Mesendoderm (in vitro differentiated cells): ENCODE measurements at regions not wholly inside any gene's neighbourhood (a gene's known extent, or its start where the extent isn't known, plus 50 kb on each side); places are given as distances from the start of the nearest gene placed in this dataset.

Source experiments
- DNase-seq: peaks from one replicate; pipeline ENCODE4 v3.0.0; 2013
- H2AK5ac ChIP-seq: 2 replicates; pipeline ENCODE4 v1.6.1; 2013; ENCODE audit warnings: low read length, inconsistent platforms
- H2BK120ac ChIP-seq: 2 replicates; pipeline ENCODE4 v1.6.1; 2013; ENCODE audit warnings: low read depth, mild to moderate bottlenecking, low read length, moderate library complexity, mixed read lengths
- H2BK15ac ChIP-seq: replicated peaks from 2 replicates; pipeline ENCODE4 v1.6.1; 2013; ENCODE audit warnings: low read depth, mild to moderate bottlenecking, moderate library complexity
- H2BK5ac ChIP-seq: 2 replicates; pipeline ENCODE4 v1.6.1; 2013; ENCODE audit warnings: low read length, inconsistent platforms
- H3K18ac ChIP-seq: 2 replicates; pipeline ENCODE4 v1.6.1; 2013; ENCODE audit warnings: mild to moderate bottlenecking, low read length, mixed read lengths
- H3K23ac ChIP-seq: one replicate; pipeline ENCODE4 v1.6.1; 2013; ENCODE audit warnings: low read length
- H3K27ac ChIP-seq: 2 replicates; pipeline ENCODE4 v1.5.1; 2013; ENCODE audit warnings: low read depth, mild to moderate bottlenecking, inconsistent platforms, low read length, moderate library complexity
- H3K27me3 ChIP-seq: 2 replicates; pipeline ENCODE4 v1.6.1; 2013; ENCODE audit warnings: low read length, control low read depth, mild to moderate bottlenecking, inconsistent platforms; ENCODE audit not compliant: insufficient read depth, poor library complexity
- H3K36me3 ChIP-seq: 2 replicates; pipeline ENCODE4 v1.6.1; 2013; ENCODE audit warnings: low read length, inconsistent platforms; ENCODE audit not compliant: control insufficient read depth, insufficient read depth
- H3K4ac ChIP-seq: one replicate; pipeline ENCODE4 v1.6.1; 2013; ENCODE audit warnings: low read depth, mild to moderate bottlenecking, low read length, moderate library complexity
- H3K4me1 ChIP-seq: 2 replicates; pipeline ENCODE4 v1.6.1; 2013; ENCODE audit warnings: low read depth, low read length, inconsistent platforms; ENCODE audit not compliant: control insufficient read depth
- H3K4me2 ChIP-seq: 2 replicates; pipeline ENCODE4 v1.6.1; 2013; ENCODE audit warnings: low read length
- H3K4me3 ChIP-seq: 2 replicates; pipeline ENCODE4 v1.5.1; 2013; ENCODE audit warnings: mild to moderate bottlenecking, low read length
- H3K56ac ChIP-seq: one replicate; pipeline ENCODE4 v1.6.1; 2013; ENCODE audit warnings: low read length
- H3K79me1 ChIP-seq: 2 replicates; pipeline ENCODE4 v1.6.1; 2013; ENCODE audit warnings: low read length, inconsistent platforms
- H3K79me2 ChIP-seq: 2 replicates; pipeline ENCODE4 v1.6.1; 2013; ENCODE audit warnings: mild to moderate bottlenecking, low read length; ENCODE audit not compliant: control insufficient read depth, insufficient read depth
- H3K9ac ChIP-seq: 2 replicates; pipeline ENCODE4 v1.6.1; 2013; ENCODE audit warnings: low read length, inconsistent platforms
- H4K5ac ChIP-seq: one replicate; pipeline ENCODE4 v1.6.1; 2013; ENCODE audit warnings: low read length
- H4K8ac ChIP-seq: one replicate; pipeline ENCODE4 v1.6.1; 2013; ENCODE audit warnings: low read depth, mild to moderate bottlenecking, control low read depth, low read length, moderate library complexity
- WGBS: extraction: QIAGEN DNeasy Blood & Tissue Kit; methylation state at CpG from one replicate; pipeline ENCODE4 v1.1.7; 2013; ENCODE audit warnings: low lambda C conversion rate, missing lambda C conversion rate; ENCODE audit not compliant: insufficient coverage; ENCODE audit errors: extremely low coverage; 5-methylcytosine and 5-hydroxymethylcytosine counted together

GRCh38 chr11:106422583-106422982, 345.1 kb downstream of the AASDHPPT start:
- no peaks in the 10 kb centered on the region for H3K79me2 ChIP-seq
- no peak overlapping the region for H3K4ac ChIP-seq
- no peak overlapping the region for H2BK120ac ChIP-seq
- H3K4me1 ChIP-seq = no peaks in the 10 kb centered on the region
- no CpG with 5 or more reads among the region's 3 CpGs for WGBS
- no peak overlapping the region for H3K4me2 ChIP-seq
- H3K9ac ChIP-seq = no peak overlapping the region
- no peak overlapping the region for H4K5ac ChIP-seq
- no peak overlapping the region for H4K8ac ChIP-seq
- no peaks in the 10 kb centered on the region for H3K79me1 ChIP-seq
- H3K27me3 ChIP-seq = no peaks in the 10 kb centered on the region
- H3K4me3 ChIP-seq = no peak overlapping the region
- no peak overlapping the region for H3K23ac ChIP-seq
- H2BK15ac ChIP-seq = no peak overlapping the region
- no peak overlapping the region for H2BK5ac ChIP-seq
- no peaks in the 10 kb centered on the region for H3K36me3 ChIP-seq
- no peak overlapping the region for H3K27ac ChIP-seq
- DNase-seq = no peak
- no peak overlapping the region for H3K56ac ChIP-seq
- H2AK5ac ChIP-seq = no peak overlapping the region
- no peak overlapping the region for H3K18ac ChIP-seq

- H3K18ac ChIP-seq = peak overlapping the region; percentile 18
- no peaks in the 10 kb centered on the region for H3K79me1 ChIP-seq
- no peak overlapping the region for H3K4me3 ChIP-seq
- no peak overlapping the region for H3K27ac ChIP-seq
- H2AK5ac ChIP-seq = no peak overlapping the region
- no peak overlapping the region for H3K9ac ChIP-seq
- H3K4me1 ChIP-seq = no peaks in the 10 kb centered on the region
- H3K4ac ChIP-seq = no peak overlapping the region
- no CpG with 5 or more reads among the region's 3 CpGs for WGBS
- no peak overlapping the region for H2BK15ac ChIP-seq
- no peak overlapping the region for H3K4me2 ChIP-seq
- H4K5ac ChIP-seq = no peak overlapping the region
- no peak overlapping the region for H3K56ac ChIP-seq
- H3K27me3 ChIP-seq = no peaks in the 10 kb centered on the region
- H2BK5ac ChIP-seq = no peak overlapping the region
- no peak for DNase-seq
- no peaks in the 10 kb centered on the region for H3K79me2 ChIP-seq
- H2BK120ac ChIP-seq = no peak overlapping the region
- no peak overlapping the region for H4K8ac ChIP-seq
- no peak overlapping the region for H3K23ac ChIP-seq
- no peaks in the 10 kb centered on the region for H3K36me3 ChIP-seq
Measured at GRCh38 chr11:106424111-106424510, 346.6 kb downstream of the AASDHPPT start.

GRCh38 chr11:106425819-106426218, 348.4 kb downstream of the AASDHPPT start:
- no peak overlapping the region for H3K4me2 ChIP-seq
- no peak overlapping the region for H3K9ac ChIP-seq
- no peak overlapping the region for H4K5ac ChIP-seq
- no peaks in the 10 kb centered on the region for H3K27me3 ChIP-seq
- no peak overlapping the region for H2AK5ac ChIP-seq
- whole genome bisulfite sequencing = no CpG with 5 or more reads among the region's 2 CpGs
- no peak overlapping the region for H3K4ac ChIP-seq
- DNase-seq = no peak
- H2BK120ac ChIP-seq = no peak overlapping the region
- H3K27ac ChIP-seq = no peak overlapping the region
- H3K4me1 ChIP-seq = no peaks in the 10 kb centered on the region
- H4K8ac ChIP-seq = no peak overlapping the region
- no peaks in the 10 kb centered on the region for H3K79me1 ChIP-seq
- H3K4me3 ChIP-seq = no peak overlapping the region
- H3K18ac ChIP-seq = no peak overlapping the region
- H2BK5ac ChIP-seq = no peak overlapping the region
- no peaks in the 10 kb centered on the region for H3K36me3 ChIP-seq
- no peaks in the 10 kb centered on the region for H3K79me2 ChIP-seq
- H2BK15ac ChIP-seq = no peak overlapping the region
- H3K23ac ChIP-seq = no peak overlapping the region
- no peak overlapping the region for H3K56ac ChIP-seq

- Histone ChIP-seq H2BK5ac (no peak overlapping the region), H3K23ac (no peak overlapping the region)
- no peak for DNase-seq
Measured at GRCh38 chr11:106426696-106427095, 349.2 kb downstream of the AASDHPPT start.

GRCh38 chr11:106427736-106428135, 350.3 kb downstream of the AASDHPPT start:
- Histone ChIP-seq H3K4ac (no peak overlapping the region), H3K79me2 (no peaks in the 10 kb centered on the region), H2BK120ac (no peak overlapping the region), H2AK5ac (no peak overlapping the region), H3K27ac (no peak overlapping the region), H3K79me1 (no peaks in the 10 kb centered on the region), H2BK5ac (no peak overlapping the region), H3K4me1 (no peaks in the 10 kb centered on the region), H3K4me2 (no peak overlapping the region), H4K8ac (no peak overlapping the region), H3K9ac (no peak overlapping the region), H3K4me3 (no peak overlapping the region), H3K23ac (no peak overlapping the region), H3K36me3 (no peaks in the 10 kb centered on the region), H4K5ac (no peak overlapping the region), H2BK15ac (no peak overlapping the region), H3K56ac (no peak overlapping the region), H3K27me3 (no peaks in the 10 kb centered on the region), H3K18ac (no peak overlapping the region)
- no CpG with 5 or more reads among the region's 2 CpGs for WGBS
- no peak for DNase-seq

More at GRCh38 chr11:106426696-106427095, 349.2 kb downstream of the AASDHPPT start:
- Histone ChIP-seq H3K27me3 (no peaks in the 10 kb centered on the region), H3K4me1 (no peaks in the 10 kb centered on the region), H3K4ac (no peak overlapping the region), H3K4me3 (no peak overlapping the region), H3K4me2 (no peak overlapping the region), H3K79me1 (no peaks in the 10 kb centered on the region), H2AK5ac (no peak overlapping the region), H3K79me2 (no peaks in the 10 kb centered on the region), H3K36me3 (no peaks in the 10 kb centered on the region), H3K18ac (no peak overlapping the region), H4K8ac (no peak overlapping the region), H2BK120ac (no peak overlapping the region), H3K56ac (no peak overlapping the region), H4K5ac (no peak overlapping the region), H3K27ac (no peak overlapping the region), H3K9ac (no peak overlapping the region), H2BK15ac (no peak overlapping the region)

GRCh38 chr11:106442032-106442431, 364.6 kb downstream of the AASDHPPT start:
- Histone ChIP-seq H2BK120ac (no peak overlapping the region), H3K36me3 (no peaks in the 10 kb centered on the region), H3K4ac (no peak overlapping the region), H3K27me3 (no peaks in the 10 kb centered on the region), H3K9ac (no peak overlapping the region), H4K5ac (no peak overlapping the region), H3K4me1 (peaks cover 5% of the 10 kb centered on the region), H4K8ac (no peak overlapping the region), H3K4me3 (no peak overlapping the region), H3K79me1 (no peaks in the 10 kb centered on the region), H3K27ac (no peak overlapping the region), H2AK5ac (no peak overlapping the region), H3K4me2 (no peak overlapping the region), H2BK15ac (no peak overlapping the region), H3K23ac (no peak overlapping the region), H3K56ac (no peak overlapping the region), H3K18ac (no peak overlapping the region), H2BK5ac (no peak overlapping the region), H3K79me2 (no peaks in the 10 kb centered on the region)
- WGBS = no CpG with 5 or more reads among the region's 1 CpG
- DNase-seq = no peak
